Caco-2 (cell line): ENCODE measurements at regions not wholly inside any gene's neighbourhood (a gene's known extent, or its start where the extent isn't known, plus 50 kb on each side); places are given as distances from the start of the nearest gene placed in this dataset.

Experiments
- BruUV-seq: library from RNA; stranded (reverse); fragments of 400-500 nt; replicated peaks from 2 replicates; lab custom pipeline; 2021; lab: Mats Ljungman, UMichigan
- CTCF ChIA-PET: fragments of 300-600 bp; sonication (Branson Sonifier 250); formaldehyde crosslinking; loops from one replicate; lab custom pipeline; 2022; ENCODE audit warnings: antibody characterized with exemption; lab: Charles Lee
- POLR2A ChIA-PET: fragments of 300-600 bp; sonication (Branson Sonifier 250); formaldehyde crosslinking; loops from one replicate; lab custom pipeline; 2022; ENCODE audit warnings: antibody characterized with exemption; lab: Charles Lee
- DNase-seq, 2 experiments: peaks; one replicate each; pipeline versions ENCODE4 v3.0.0 to v3.0.0-alpha.2; 2020 to 2022
- H3K27me3 ChIP-seq: replicated peaks from 2 replicates; pipeline ENCODE4 v1.6.0; 2011; ENCODE audit warnings: low read length; ENCODE audit not compliant: control insufficient read depth, insufficient read depth
- H3K36me3 ChIP-seq: 2 replicates; pipeline ENCODE4 v1.5.1; 2011; ENCODE audit warnings: low read length; ENCODE audit not compliant: control insufficient read depth, insufficient read depth
- H3K4me1 ChIP-seq: fragments of 250-450 bp; sonication (Bioruptor Pico); 2 replicates; pipeline ENCODE4 v1.5.1; 2020; ENCODE audit warnings: mild to moderate bottlenecking
- H3K4me3 ChIP-seq: 2 replicates; pipeline ENCODE4 v1.5.1; 2011; ENCODE audit warnings: low read depth, mild to moderate bottlenecking, control low read depth, low read length
- H3K9me3 ChIP-seq: fragments of 250-450 bp; sonication (Bioruptor Pico); 2 replicates; pipeline ENCODE4 v1.5.1; 2020; ENCODE audit warnings: mild to moderate bottlenecking, moderate library complexity
- H3K27ac Mint-ChIP-seq: one replicate; pipeline ENCODE4 v1.8.0; 2022; ENCODE audit warnings: mixed read lengths; ENCODE audit not compliant: unreplicated experiment
- H3K27me3 Mint-ChIP-seq: one replicate; pipeline ENCODE4 v1.8.0; 2022; ENCODE audit warnings: mixed read lengths; ENCODE audit not compliant: insufficient read depth, unreplicated experiment
- H3K36me3 Mint-ChIP-seq: one replicate; pipeline ENCODE4 v1.8.0; 2022; ENCODE audit warnings: mild to moderate bottlenecking, mixed read lengths; ENCODE audit not compliant: insufficient read depth, unreplicated experiment
- H3K4me1 Mint-ChIP-seq: one replicate; pipeline ENCODE4 v1.8.0; 2022; ENCODE audit warnings: low read depth, mixed read lengths; ENCODE audit not compliant: unreplicated experiment
- H3K4me3 Mint-ChIP-seq: one replicate; pipeline ENCODE4 v1.8.0; 2022; ENCODE audit warnings: mild to moderate bottlenecking, moderate library complexity, mixed read lengths; ENCODE audit not compliant: unreplicated experiment
- H3K9me3 Mint-ChIP-seq: one replicate; pipeline ENCODE4 v1.8.0; 2022; ENCODE audit warnings: mixed read lengths; ENCODE audit not compliant: unreplicated experiment
- CTCF ChIP-seq, 2 experiments: fragments of 200-600 bp in 1 of 2; IDR thresholded peaks; 1 replicate in 1 of 2; 2 replicates in 1 of 2; pipeline versions ENCODE4 v1.5.1 to v1.8.0; 2011 to 2022; ENCODE audit warnings: antibody characterized with exemption in 1 of 2, control low read depth in 1 of 2, inconsistent platforms in 1 of 2, low read depth in 1 of 2, low read length in 1 of 2, mild to moderate bottlenecking in 1 of 2, moderate library complexity in 1 of 2; ENCODE audit not compliant: insufficient read depth in 1 of 2, severe bottlenecking in 1 of 2, unreplicated experiment in 1 of 2
- intact Hi-C: fragments of 100-400 bp; cut with micrococcal nuclease; formaldehyde crosslinking; loops from one replicate; pipeline ENCODE4 v1.10.0; 2022; ENCODE audit not compliant: unreplicated experiment

- peaks cover 6% of the 10 kb centered on the region for H3K4me1 Mint-ChIP-seq
- no peaks in the 10 kb centered on the region for H3K27me3 Mint-ChIP-seq
- no peak for TF ChIP-seq CTCF (IDR thresholded peaks at IDR 0.05; ENCODE audit: insufficient read depth in 1 of 2, low read depth in 1 of 2, low read length in 1 of 2, severe bottlenecking in 1 of 2, unreplicated experiment in 1 of 2)
- no peaks in the 10 kb centered on the region for H3K36me3 ChIP-seq
- intact Hi-C loops = no loop called here
- H3K9me3 Mint-ChIP-seq = no peaks in the 10 kb centered on the region
- POLR2A ChIA-PET = no interaction called here
- no peak for DNase-seq
- H3K4me1 ChIP-seq = 0 out of 2 replicates have a peak, but pooled peaks cover 6% of the 10 kb centered on the region
- no peaks in the 10 kb centered on the region for H3K27me3 ChIP-seq
- CTCF ChIA-PET = no interaction called here
- BruUV-seq = no TSS peak
- no peaks in the 10 kb centered on the region for H3K36me3 Mint-ChIP-seq
- H3K4me3 Mint-ChIP-seq = no peak overlapping the region
- H3K4me3 ChIP-seq = no peak overlapping the region
- H3K9me3 ChIP-seq = no peaks in the 10 kb centered on the region
- no peak overlapping the region for H3K27ac Mint-ChIP-seq
Measured at GRCh38 chr4:114034189-114034588, 54.7 kb upstream of the ARSJ start.

- H3K4me1 Mint-ChIP-seq = peaks cover 6% of the 10 kb centered on the region
Measured at GRCh38 chr4:114036426-114036825, 57.0 kb upstream of the ARSJ start.

GRCh38 chr4:114036864-114037263, 57.4 kb upstream of the ARSJ start:
- peaks cover 6% of the 10 kb centered on the region for H3K4me1 Mint-ChIP-seq
- Histone ChIP-seq H3K27me3 (no peaks in the 10 kb centered on the region), H3K36me3 (no peaks in the 10 kb centered on the region), H3K9me3 (no peaks in the 10 kb centered on the region), H3K4me3 (no peak overlapping the region), H3K4me1 (0 out of 2 replicates have a peak, but pooled peaks cover 6% of the 10 kb centered on the region)
- no peak overlapping the region for H3K4me3 Mint-ChIP-seq
- ChIA-PET POLR2A (no interaction called here), CTCF (no interaction called here)
- no TSS peak for BruUV-seq
- no peaks in the 10 kb centered on the region for H3K27me3 Mint-ChIP-seq
- no peaks in the 10 kb centered on the region for H3K9me3 Mint-ChIP-seq
- H3K36me3 Mint-ChIP-seq = no peaks in the 10 kb centered on the region
- DNase-seq = no peak
- H3K27ac Mint-ChIP-seq = no peak overlapping the region
- no peak for TF ChIP-seq CTCF (IDR thresholded peaks at IDR 0.05; ENCODE audit: insufficient read depth in 1 of 2, low read depth in 1 of 2, low read length in 1 of 2, severe bottlenecking in 1 of 2, unreplicated experiment in 1 of 2)
- intact Hi-C loops = no loop called here

More at GRCh38 chr4:114036426-114036825, 57.0 kb upstream of the ARSJ start:
- intact Hi-C loops = no loop called here
- no peaks in the 10 kb centered on the region for H3K27me3 Mint-ChIP-seq
- no peak for TF ChIP-seq CTCF (IDR thresholded peaks at IDR 0.05; ENCODE audit: insufficient read depth in 1 of 2, low read depth in 1 of 2, low read length in 1 of 2, severe bottlenecking in 1 of 2, unreplicated experiment in 1 of 2)
- DNase-seq = no peak
- H3K36me3 Mint-ChIP-seq = no peaks in the 10 kb centered on the region
- CTCF ChIA-PET = no interaction called here
- H3K27me3 ChIP-seq = no peaks in the 10 kb centered on the region
- no peaks in the 10 kb centered on the region for H3K36me3 ChIP-seq
- no TSS peak for BruUV-seq
- no peaks in the 10 kb centered on the region for H3K9me3 Mint-ChIP-seq
- H3K4me3 ChIP-seq = no peak overlapping the region
- no peak overlapping the region for H3K4me3 Mint-ChIP-seq
- H3K4me1 ChIP-seq = 0 out of 2 replicates have a peak, but pooled peaks cover 6% of the 10 kb centered on the region
- POLR2A ChIA-PET = no interaction called here
- no peaks in the 10 kb centered on the region for H3K9me3 ChIP-seq
- H3K27ac Mint-ChIP-seq = no peak overlapping the region
